ENCODE measurements at regions not wholly inside any gene's neighbourhood (a gene's known extent, or its start where the extent isn't known, plus 50 kb on each side); places are given as distances from the start of the nearest gene placed in this dataset.

- no peak for ATAC-seq
- Histone ChIP-seq H3K9me3 (no peaks in the 10 kb centered on the region), H3K4me3 (no peak overlapping the region), H3K36me3 (no peaks in the 10 kb centered on the region), H3K4me1 (no peaks in the 10 kb centered on the region), H3K27me3 (no peaks in the 10 kb centered on the region), H3K27ac (no peak overlapping the region)
- DNase-seq, result no peak
- no peak for TF ChIP-seq CTCF (IDR thresholded peaks at IDR 0.05)
- intact Hi-C loops (cut with DNase I), result no loop called here
These were observed 847.9 kb upstream of the TMEM132C start for GRCh38 chr12:127419111-127419510.

- DNase-seq (no peak), ATAC-seq (no peak)
- Histone ChIP-seq H3K9me3 (no peaks in the 10 kb centered on the region), H3K27me3 (no peaks in the 10 kb centered on the region), H3K27ac (no peak overlapping the region), H3K4me3 (no peak overlapping the region), H3K36me3 (no peaks in the 10 kb centered on the region), H3K4me1 (no peaks in the 10 kb centered on the region)
- intact Hi-C loops (cut with DNase I), result no loop called here
- TF ChIP-seq CTCF (IDR thresholded peaks at IDR 0.05), result no peak
These were observed 845.4 kb upstream of the TMEM132C start for GRCh38 chr12:127421614-127422013.

GRCh38 chr12:127422935-127423566 is 843.9 kb upstream of the TMEM132C start:
- intact Hi-C loops (cut with DNase I), result no loop called here
- TF ChIP-seq CTCF (IDR thresholded peaks at IDR 0.05), result no peak
- ATAC-seq, result no peak

GRCh38 chr12:127425474-127425873 is 841.5 kb upstream of the TMEM132C start:
- no peak for DNase-seq
- Histone ChIP-seq H3K36me3 (no peaks in the 10 kb centered on the region), H3K4me3 (no peak overlapping the region), H3K4me1 (no peaks in the 10 kb centered on the region), H3K9me3 (no peaks in the 10 kb centered on the region), H3K27me3 (no peaks in the 10 kb centered on the region), H3K27ac (no peak overlapping the region)
- no peak for TF ChIP-seq CTCF (IDR thresholded peaks at IDR 0.05)
- intact Hi-C loops (cut with DNase I), result no loop called here
- ATAC-seq, result no peak

More at GRCh38 chr12:127422935-127423566, 843.9 kb upstream of the TMEM132C start:
- Histone ChIP-seq H3K9me3 (no peaks in the 10 kb centered on the region), H3K27me3 (no peaks in the 10 kb centered on the region), H3K4me3 (no peak overlapping the region), H3K36me3 (no peaks in the 10 kb centered on the region), H3K27ac (no peak overlapping the region), H3K4me1 (no peaks in the 10 kb centered on the region)
- DNase-seq, result no peak

- ATAC-seq (no peak), DNase-seq (no peak)
- TF ChIP-seq CTCF (IDR thresholded peaks at IDR 0.05), result no peak
- Histone ChIP-seq H3K27me3 (no peaks in the 10 kb centered on the region), H3K4me3 (no peak overlapping the region), H3K36me3 (no peaks in the 10 kb centered on the region), H3K9me3 (no peaks in the 10 kb centered on the region), H3K27ac (no peak overlapping the region), H3K4me1 (no peaks in the 10 kb centered on the region)
- intact Hi-C loops (cut with DNase I), result no loop called here
These were observed 838.5 kb upstream of the TMEM132C start for GRCh38 chr12:127428420-127428819.

Measured in upper lobe of right lung (tissue), 1 donor.